GM11168 (cell line): ENCODE measurements at regions not wholly inside any gene's neighbourhood (a gene's known extent, or its start where the extent isn't known, plus 50 kb on each side); places are given as distances from the start of the nearest gene placed in this dataset.
"Not testable (repeated sequence)": the region's sequence is repeated elsewhere in the genome, so short reads cannot be mapped to it uniquely, and the experiment has no call there.

ENCODE experiments used
- in situ Hi-C: fragments of 300-500 bp; cut with MboI; formaldehyde crosslinking; loops from one replicate; pipeline ENCODE4 v1.12.0; 2022; ENCODE audit warnings: low sequenced_read_pairs; ENCODE audit not compliant: unreplicated experiment

GRCh38 chr7:85320699-85321476, 134.0 kb upstream of the SEMA3D start:
- in situ Hi-C loops: no loop called here

GRCh38 chr7:85316489-85316888, 129.6 kb upstream of the SEMA3D start:
- in situ Hi-C loops: no loop called here

- in situ Hi-C loops: no loop called here
Measured at GRCh38 chr7:85310301-85310700, 123.4 kb upstream of the SEMA3D start.

GRCh38 chr7:85306115-85306514, 119.3 kb upstream of the SEMA3D start:
- in situ Hi-C loops: no loop called here

- in situ Hi-C loops: no loop called here
Measured at GRCh38 chr7:85294176-85294575, 107.3 kb upstream of the SEMA3D start.

GRCh38 chr7:85292908-85293576, 106.2 kb upstream of the SEMA3D start:
- in situ Hi-C loops: no loop called here

GRCh38 chr7:85290269-85290668, 103.4 kb upstream of the SEMA3D start:
- in situ Hi-C loops: no loop called here

GRCh38 chr7:85289279-85289678, 102.4 kb upstream of the SEMA3D start:
- in situ Hi-C loops: no loop called here

- in situ Hi-C loops: no loop called here
Measured at GRCh38 chr7:85287106-85287825, 100.4 kb upstream of the SEMA3D start.

GRCh38 chr7:85286446-85286845, 99.6 kb upstream of the SEMA3D start:
- in situ Hi-C loops: no loop called here

- in situ Hi-C loops: no loop called here
Measured at GRCh38 chr7:85285527-85285926, 98.7 kb upstream of the SEMA3D start.

- in situ Hi-C loops: no loop called here
Measured at GRCh38 chr7:85275204-85275603, 88.3 kb upstream of the SEMA3D start.

GRCh38 chr7:85274454-85274853, 87.6 kb upstream of the SEMA3D start:
- in situ Hi-C loops: no loop called here

- in situ Hi-C loops: no loop called here
Measured at GRCh38 chr7:85262891-85263290, 76.0 kb upstream of the SEMA3D start.

GRCh38 chr7:85261336-85261735, 74.5 kb upstream of the SEMA3D start:
- in situ Hi-C loops: no loop called here

GRCh38 chr7:85249787-85250186, 62.9 kb upstream of the SEMA3D start:
- in situ Hi-C loops: not testable (repeated sequence)

- in situ Hi-C loops: no loop called here
Measured at GRCh38 chr7:85239109-85239508, 52.3 kb upstream of the SEMA3D start.

- in situ Hi-C loops: no loop called here
Measured at GRCh38 chr7:85237721-85238120, 50.9 kb upstream of the SEMA3D start.
